Activated CD8-positive, alpha-beta memory T cell treated with anti-CD3 and anti-CD28 coated beads for 1 hour (primary cell): ENCODE measurements at regions not wholly inside any gene's neighbourhood (a gene's known extent, or its start where the extent isn't known, plus 50 kb on each side); places are given as distances from the start of the nearest gene placed in this dataset.

Experiments
- DNase-seq, 2 donors: peaks; one replicate each; pipeline ENCODE4 v3.0.0-alpha.2; 2020; ENCODE audit warnings: low read depth in 1 of 2; ENCODE audit errors: extremely low read depth in 1 of 2

DNA sequence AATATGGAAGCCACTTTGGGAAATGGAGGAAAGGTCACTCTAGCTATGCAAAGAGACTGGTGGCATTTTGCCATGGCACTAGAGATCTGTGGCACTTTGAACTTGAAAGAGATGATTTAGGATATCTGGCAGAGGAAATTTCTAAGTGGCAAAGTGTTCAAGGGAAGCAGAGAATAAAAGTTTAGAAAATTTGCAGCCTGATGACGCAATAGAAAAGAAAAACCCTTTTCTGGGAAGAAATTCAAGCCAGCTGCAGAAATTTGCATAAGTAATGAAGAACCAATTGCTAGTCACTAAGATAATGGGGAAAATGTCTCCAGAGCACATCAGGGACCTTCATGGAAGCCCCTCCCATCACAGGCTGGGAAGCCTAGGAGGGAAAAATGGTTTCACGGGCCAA lies 191.1 kb upstream of the B3GALT2 start:
- DNase-seq: no peak

DNA sequence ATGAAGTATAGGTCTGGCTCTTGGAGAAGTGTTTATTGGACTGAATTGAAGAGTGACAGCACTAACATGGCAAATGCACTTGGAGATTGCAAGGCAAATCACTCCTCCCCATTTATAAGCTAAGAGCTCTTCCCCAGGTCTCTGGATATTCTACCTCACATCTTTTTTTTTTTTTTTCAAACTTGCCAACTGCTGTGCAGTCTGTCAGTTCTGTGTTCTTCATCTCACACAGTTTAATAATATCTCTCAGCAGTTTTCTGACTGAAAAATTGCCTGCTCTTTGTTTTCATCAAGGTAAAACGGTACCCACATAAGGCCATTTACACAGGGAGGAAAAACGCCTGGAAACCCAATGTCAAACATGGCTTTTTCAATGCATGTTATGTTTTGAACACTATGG lies 186.1 kb upstream of the B3GALT2 start:
- no peak for DNase-seq

DNA sequence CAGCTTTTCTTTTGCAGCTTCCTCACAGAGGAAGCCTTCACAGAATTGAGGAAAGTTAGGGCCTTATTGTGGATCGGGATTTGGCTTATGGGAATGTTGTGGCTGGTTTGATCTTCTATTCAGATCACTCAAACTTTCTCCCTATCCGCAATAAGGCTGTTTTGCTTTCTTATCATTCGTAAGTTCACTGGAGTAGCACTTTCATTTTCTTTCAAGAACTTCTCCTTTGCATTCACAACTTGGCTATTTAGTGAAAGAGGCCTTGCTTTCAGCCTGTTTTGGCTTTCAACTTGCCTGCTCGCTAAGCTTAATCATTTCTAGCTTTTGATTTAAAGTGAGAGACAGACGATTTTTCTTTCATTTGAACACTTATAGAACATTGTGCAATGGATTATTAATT lies 181.9 kb upstream of the B3GALT2 start:
- DNase-seq: no peak

DNA sequence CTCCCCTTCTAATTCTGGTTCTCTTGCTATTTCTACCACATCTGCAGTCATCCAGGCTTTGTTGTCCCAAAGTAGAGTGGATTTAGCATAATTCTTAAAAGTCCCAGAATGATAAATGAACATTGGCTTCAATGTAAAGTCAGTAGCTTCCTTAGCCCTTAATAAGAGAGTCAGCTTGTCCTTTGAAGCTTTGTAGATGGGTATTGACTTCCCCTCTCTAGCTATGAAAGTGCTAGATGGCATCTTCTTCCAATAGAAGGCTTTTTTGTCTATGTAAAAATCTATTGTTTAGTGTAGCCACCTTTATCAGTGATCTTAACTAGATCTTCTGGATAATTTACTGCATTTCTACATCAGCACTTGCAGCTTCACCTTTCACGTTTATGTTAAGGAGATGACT lies 181.4 kb upstream of the B3GALT2 start:
- DNase-seq: no peak

DNA sequence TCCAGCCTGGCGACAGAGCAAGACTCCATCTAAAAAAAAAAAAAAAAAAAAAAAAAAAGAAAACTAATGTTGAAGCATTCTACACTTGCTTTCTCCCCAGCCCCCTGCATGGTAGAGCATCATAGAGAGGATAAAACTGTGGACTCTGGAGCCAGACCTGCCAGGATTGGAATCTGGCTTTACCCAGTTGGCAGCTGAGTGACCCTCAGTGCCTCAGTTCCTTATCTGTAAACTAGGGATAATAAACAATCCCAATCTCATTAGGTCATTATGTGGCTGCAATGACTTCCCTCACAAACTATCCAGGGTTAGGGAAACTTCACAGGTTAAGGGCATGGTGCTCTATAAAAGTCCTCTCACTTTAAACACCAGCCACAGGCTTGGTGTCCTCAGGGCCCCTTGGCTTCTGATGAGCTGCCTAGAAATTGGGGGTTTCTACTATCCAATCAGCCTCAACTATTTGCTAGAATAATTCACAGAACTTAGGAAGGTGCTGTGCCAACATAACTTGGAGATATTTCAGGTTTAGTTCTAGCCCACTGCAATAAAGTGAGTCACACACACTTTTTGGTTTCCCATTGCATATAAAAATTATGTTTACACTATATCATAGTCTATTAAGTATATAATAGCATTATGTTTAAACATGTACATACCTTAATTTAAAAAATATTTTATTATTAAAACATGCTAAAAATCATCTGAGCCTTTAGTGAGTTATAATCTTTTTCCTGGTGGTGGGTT lies 180.5 kb upstream of the B3GALT2 start:
- DNase-seq: no peak

DNA sequence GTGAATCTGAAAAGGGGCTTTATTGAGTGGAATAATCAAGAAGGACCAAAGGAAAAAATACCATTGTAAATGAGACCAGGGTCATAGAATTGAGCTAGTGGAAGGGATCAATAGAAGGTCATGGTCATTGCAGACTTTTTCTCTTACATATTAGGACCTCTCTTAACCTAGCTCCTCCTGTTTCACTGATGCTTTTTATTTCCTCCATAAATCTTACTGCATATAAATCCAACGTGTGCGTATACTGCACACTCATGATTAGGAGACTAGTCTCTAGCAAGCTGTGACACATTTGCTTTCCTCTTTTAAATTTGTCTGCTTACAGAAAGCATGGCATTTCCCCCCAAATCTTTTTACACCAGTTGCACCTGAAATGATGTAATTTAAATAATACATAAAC lies 179.6 kb upstream of the B3GALT2 start:
- no peak for DNase-seq

DNA sequence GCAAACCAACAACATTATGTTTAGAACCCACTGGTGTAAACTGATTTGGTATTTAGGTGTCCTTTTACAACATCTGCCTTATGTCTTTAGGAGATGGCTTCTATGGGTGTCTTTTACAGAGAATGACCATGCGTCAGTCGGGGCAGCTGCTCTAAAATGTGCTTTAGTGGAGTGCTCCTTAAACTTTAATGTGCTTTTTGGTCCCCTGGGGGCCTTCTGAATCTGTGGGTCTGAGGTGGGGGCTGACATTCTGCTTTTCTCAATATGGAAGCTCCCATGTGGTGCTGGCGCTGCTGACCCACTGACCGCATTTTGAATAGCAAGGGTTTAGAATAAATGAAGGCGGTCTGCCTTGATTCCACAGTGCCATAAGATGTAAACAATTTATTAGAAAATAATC lies 173.2 kb upstream of the B3GALT2 start:
- no peak for DNase-seq

DNA sequence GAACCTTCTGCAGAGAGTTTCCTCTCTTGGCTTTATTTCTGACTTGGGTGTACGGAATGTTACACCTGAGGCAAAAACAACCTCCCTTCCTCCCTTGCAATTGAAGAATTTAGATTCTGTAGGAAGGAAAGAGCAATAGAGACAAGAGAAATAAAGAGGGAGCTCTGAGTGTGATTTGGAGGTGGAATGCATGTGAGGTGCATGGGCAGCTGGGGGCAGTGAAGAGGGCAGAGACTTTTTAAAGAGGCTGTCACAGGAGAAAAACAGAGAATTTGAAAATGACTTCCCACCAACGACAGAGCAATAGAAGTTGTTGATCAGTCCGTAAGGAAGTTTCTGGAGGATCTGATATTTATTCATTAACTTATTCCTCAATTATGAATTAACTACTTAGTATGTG lies 172.0 kb upstream of the B3GALT2 start:
- no peak for DNase-seq

DNA sequence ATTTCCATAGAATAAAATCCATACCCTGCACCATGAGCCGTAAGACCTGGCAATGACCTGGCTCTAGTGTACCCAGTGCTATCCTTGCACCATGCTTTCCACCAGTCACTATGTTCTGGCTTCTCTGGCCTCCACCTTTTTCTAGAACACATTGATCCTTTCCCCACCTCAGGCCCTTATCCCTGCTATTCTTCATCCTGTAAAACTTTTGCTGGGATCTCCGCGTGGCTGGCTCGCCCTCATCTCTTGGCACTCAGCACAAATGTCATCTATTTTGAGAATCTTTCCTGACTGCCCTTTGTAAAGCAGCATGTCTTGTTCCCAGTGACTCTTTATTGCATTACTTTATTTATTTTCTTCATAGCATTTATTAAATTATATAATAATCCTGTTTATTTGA lies 169.8 kb upstream of the B3GALT2 start:
- DNase-seq: no peak

DNA sequence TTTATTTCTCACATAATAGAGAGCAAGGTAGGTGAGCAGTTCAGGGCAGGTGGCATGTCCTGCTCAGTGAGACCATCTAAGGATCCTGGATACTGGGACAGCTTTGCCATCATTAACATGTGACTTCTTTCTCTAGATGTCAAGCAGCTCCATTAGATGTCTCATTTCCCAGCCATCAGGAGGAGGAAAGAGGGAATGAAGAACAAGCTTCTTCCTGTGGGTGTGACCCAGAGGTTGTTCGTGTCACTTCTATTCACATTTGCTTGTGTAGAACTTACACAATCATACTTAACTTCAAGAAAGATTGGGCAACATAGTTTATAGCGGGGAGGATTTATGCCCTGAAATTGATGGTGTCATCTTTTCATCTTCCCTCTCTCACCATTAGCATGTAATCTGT lies 169.2 kb upstream of the B3GALT2 start:
- DNase-seq: no peak

DNA sequence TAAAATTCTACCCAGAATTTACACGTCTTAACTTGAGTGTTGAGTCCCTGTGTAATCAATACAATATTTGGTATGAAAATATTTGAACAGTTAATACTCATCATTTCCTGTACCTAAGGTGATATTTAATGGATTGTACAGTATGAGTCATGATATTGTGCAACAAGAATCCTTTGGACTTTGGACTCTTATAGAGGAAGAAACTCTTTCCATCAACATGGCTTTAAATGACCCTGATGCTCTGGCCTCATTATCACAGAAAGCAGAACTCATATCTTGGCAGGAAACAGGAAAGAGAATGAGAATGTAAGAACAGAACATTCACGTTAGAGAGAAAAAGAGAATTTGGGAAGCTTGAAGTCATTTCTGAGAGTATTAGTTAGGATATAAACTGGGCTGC lies 168.8 kb upstream of the B3GALT2 start:
- DNase-seq: no peak

DNA sequence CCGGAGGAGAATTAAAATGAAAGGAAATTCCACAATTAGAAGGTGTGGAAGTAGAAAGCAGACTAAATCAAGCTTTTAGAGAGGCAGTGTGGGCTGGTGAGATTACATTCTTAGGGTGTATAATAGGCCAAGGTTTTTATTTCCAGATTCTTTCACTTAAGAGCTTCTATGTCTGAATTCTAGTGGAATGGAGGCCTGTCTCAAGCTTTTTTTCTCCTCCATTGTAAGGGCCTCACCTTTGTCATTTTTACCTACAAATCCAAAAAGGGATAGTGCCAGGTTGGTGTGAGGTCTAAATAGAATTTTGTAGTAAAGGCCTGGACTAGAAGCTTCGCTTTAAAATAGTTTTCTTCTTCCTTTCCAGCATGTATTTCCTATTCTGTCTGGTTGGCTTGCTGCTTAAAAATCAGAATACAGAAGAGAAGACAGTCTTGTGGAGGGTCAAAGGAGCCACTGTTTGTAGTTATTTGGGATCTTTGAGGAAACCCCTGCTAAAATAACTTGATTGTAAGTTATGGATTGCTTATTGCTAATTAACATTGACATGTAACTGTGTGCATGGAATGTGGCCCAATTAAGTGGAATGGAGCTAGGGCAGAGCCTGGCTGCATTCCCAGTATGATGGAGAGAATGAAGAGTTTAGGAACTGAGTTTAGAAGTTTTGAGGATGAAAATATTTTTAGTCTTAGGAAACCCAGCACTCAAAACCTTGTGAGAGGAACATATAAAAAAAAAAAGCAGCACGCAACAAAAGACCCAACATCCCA lies 162.5 kb upstream of the B3GALT2 start:
- no peak for DNase-seq

DNA sequence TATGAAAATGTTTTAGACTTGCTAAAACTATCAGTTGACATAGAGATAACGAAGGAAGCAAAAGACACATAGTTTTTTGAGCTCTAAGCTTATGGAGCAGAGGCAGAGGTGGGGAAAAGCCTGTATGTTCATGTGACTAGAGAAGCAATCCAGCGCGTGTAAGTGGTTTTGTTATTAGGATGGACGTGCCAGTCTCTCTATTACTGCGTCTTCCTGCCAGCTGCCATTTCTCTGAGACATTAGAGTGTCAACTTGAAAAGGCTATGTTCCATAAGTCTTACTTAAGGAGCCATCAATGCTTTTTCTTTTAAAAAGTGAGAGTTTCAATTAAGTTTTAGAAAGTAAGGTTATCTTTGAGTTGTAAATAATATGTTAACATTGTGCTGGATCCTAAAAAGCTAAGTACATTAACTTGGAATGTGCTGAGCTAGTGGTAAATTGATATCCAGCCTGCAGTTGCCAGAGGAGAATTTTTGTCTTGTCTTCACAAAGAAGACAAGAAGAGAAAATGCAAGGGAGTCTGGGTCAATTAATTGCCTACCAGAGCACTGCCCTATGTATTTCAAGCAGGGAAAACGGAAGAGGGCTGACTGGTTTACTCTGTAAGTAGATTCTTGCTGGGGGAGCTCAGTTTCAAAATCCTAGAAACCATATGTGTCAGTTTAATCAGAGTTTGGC lies 161.8 kb upstream of the B3GALT2 start:
- no peak for DNase-seq

DNA sequence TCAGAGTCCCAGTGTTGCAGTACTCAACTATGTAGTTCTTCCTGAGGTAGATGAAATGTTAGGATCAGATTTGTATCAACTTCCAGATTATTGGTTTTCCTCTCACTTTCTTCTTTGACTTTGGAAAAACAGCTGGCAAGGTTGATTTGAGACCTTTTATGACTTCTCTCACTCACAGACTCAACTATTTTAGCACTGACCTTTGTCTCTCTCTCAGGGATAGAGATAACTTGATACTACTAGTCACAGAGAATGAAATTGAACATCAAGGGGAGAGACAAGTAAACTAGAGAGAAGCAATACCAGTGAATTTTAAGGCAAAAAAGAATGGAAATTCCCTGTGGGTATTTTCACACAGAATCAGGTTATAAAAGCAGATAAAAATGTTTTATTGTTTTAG lies 159.7 kb upstream of the B3GALT2 start:
- no peak for DNase-seq

DNA sequence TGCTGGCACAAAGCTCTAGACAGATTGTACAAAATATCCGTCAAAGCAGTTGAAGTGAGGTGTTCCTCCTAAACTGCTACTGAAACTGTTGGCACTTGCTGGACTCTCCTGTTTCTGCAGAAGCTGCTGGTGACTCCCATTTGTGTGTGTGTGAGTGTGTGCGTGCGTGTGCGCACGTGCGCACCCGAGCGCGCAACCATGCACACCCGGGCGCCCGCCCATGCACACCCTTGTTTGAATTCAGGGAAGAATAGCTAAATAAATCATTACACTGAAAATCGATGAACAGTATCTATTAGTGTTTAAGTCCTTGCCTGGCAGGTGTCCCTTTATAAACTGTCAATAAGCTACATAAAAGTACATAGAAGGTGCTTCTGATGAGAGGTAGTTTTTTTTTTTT lies 156.4 kb upstream of the B3GALT2 start:
- no peak for DNase-seq

DNA sequence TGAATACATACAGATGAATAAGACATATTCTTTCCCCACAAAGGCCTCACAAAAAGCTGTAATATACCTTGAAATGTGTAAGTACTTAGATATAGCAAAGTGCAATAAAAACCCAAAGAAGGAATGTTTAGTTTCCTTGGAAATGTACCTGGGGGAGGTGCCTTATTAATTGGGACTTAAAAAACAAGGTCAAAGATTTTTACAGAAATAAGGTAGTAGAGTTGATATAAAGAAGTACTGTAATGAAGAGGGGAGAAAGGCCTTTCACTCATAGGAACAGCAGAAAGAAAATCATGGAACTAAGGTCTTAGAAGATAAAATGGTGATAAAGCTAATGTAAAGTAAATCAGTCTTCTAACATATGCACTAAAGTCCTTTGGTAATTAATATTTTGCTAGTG lies 153.9 kb upstream of the B3GALT2 start:
- DNase-seq: no peak

DNA sequence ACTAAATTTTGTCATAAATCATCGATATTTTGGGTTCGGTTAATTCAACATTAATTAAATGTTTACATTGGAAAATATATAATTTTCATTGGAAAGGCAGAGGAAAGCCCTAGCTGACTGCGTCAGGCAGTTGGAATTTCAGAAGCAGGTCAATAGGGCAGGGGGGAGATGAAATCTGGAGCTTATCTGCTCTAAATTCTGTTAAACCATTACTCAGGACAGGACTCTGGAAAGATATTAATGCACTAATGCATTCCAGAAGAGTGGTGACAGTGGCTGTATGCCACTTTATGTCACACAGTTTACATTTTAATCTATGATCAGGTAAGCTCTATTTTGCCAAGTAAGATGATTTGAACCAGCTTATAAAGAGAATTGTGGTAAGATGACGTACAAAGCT lies 153.0 kb upstream of the B3GALT2 start:
- no peak for DNase-seq

DNA sequence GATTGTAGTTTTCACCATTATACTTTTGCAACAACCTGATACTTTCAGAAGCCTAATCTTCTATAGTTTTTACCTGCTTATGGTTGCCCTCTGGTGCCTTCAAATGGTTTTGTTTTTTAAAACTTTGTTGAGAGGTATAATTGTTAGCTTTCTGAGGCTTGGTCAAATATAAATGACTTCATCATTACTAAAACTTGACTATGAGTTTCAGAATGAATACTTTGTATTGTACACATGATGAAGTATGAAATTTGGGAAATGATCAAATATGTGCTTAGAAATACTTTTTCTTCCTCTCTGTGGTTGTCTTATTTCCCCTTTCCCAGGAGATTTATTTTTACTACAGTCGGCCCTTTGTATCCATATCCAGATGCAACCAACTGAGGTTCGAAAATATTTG lies 151.8 kb upstream of the B3GALT2 start:
- DNase-seq: no peak

DNA sequence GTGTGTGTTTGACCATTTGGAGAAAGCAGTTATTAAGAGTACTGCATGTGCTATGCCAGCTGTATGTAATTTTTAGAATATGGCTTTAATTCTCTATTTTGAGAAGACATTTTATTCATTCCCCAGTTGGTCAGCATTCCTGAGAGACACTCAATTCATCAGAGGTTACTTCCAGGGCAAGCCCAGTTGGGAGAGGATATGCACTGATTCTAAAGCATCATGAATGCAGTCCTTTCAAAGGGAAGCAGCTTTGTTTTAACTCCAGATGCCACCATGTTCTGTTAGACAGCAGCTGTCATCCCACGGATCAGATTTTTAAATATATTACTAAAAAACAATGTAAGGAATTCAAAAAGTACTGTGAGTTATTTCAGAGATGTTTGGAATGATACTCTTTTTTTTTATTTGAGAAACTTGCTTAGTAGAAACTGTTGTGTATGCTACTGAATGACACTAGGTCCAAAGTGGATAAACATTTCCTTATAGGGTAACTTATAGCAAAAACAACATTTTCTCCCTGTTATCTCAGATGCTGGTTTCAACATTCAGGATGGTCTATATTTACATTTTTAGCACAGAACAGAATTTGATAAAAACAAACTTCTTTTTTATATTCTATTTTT lies 149.5 kb upstream of the B3GALT2 start:
- no peak for DNase-seq

DNA sequence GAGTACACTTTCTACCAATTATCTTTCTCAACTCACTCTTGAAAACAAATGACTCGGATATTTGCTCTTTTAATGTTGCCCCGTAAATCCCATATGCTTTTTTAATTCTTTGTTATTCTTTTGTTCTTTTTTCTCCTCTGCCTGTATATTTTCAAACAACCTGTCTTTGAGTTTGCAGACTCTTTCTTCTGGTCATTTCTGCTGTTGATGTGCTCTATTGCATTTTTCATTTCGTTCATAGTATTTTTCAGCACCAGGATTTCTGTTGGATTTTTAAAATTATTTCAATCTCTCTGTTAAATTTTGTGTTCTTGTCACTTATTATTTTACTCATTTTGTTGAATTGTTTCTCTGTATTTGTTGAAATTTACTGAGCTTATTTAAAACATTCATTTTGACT lies 146.8 kb upstream of the B3GALT2 start:
- no peak for DNase-seq

DNA sequence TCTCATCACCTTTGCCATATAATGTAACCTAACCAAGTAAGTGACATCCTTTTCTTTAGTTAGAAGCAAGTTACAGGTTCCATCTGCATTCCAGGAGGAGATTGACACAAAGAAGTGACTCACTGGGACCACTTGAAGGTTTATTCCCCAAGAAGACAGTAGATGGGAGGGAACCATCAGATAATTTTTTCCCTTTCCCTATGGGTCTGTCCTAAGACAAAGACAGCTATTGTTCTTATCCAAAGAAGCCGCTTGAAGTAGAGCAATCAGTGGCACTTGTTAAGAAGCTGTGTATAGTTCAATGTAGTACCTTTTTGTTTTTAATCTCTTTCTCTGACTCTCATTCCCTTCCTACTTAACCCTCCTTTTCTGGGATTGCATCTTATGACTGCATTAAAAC lies 139.9 kb upstream of the B3GALT2 start:
- no peak for DNase-seq

DNA sequence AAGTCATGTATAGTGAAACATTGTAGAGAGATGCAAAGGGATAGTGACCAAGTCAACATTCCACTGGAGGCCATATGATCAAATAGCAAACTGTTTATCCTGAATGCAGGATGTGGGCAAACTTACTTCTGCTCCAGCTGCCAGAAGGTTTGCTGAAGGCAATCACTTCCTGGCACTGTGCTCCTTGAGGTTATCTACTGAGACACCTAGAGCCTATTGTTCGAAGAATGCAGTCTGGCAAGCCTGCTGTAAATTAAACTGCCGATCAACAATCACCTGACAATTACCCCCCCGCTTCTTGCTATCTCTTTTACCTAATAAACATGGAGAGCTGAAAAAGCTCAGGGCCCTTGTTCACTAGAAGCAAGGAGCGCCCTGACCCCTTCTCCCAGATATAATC lies 139.4 kb upstream of the B3GALT2 start:
- no peak for DNase-seq
